ENCODE measurements at regions not wholly inside any gene's neighbourhood (a gene's known extent, or its start where the extent isn't known, plus 50 kb on each side); places are given as distances from the start of the nearest gene placed in this dataset.

GRCh38 chr3:74036568-74036967 lies 411.8 kb upstream of the PDZRN3 start:
- no peak overlapping the region for H3K4me3 ChIP-seq (ENCODE audit: low read length)
- DNase-seq (ENCODE audit: low read depth) = no peak
- TF ChIP-seq, protein P1, sequence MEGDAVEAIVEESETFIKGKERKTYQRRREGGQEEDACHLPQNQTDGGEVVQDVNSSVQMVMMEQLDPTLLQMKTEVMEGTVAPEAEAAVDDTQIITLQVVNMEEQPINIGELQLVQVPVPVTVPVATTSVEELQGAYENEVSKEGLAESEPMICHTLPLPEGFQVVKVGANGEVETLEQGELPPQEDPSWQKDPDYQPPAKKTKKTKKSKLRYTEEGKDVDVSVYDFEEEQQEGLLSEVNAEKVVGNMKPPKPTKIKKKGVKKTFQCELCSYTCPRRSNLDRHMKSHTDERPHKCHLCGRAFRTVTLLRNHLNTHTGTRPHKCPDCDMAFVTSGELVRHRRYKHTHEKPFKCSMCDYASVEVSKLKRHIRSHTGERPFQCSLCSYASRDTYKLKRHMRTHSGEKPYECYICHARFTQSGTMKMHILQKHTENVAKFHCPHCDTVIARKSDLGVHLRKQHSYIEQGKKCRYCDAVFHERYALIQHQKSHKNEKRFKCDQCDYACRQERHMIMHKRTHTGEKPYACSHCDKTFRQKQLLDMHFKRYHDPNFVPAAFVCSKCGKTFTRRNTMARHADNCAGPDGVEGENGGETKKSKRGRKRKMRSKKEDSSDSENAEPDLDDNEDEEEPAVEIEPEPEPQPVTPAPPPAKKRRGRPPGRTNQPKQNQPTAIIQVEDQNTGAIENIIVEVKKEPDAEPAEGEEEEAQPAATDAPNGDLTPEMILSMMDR (conservative IDR thresholded peaks at IDR 0.05; ENCODE audit: low read length) = no peak

DNA sequence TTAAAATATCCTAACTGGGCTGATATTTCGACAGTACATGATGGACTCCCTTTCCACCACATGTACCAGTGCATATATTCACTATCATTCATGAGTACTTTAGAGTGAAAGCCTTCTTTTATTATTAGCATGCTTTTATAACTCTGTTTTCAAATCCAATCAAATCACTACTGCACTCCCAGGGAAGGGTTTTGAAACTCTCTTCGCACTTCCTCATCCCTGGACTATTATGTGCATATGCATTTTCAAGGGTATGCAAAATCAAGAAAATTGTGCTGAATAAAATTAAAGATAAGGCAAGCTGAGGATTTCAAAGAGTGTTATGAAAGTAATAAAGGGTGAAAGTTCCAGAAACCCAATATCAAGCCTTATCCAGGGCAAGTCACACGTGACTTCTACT lies 411.4 kb upstream of the PDZRN3 start:
- H3K4me3 ChIP-seq (ENCODE audit: low read length) = no peak overlapping the region
- no peak for DNase-seq (ENCODE audit: low read depth)
- TF ChIP-seq, protein P1 (conservative IDR thresholded peaks at IDR 0.05; ENCODE audit: low read length) = no peak

DNA sequence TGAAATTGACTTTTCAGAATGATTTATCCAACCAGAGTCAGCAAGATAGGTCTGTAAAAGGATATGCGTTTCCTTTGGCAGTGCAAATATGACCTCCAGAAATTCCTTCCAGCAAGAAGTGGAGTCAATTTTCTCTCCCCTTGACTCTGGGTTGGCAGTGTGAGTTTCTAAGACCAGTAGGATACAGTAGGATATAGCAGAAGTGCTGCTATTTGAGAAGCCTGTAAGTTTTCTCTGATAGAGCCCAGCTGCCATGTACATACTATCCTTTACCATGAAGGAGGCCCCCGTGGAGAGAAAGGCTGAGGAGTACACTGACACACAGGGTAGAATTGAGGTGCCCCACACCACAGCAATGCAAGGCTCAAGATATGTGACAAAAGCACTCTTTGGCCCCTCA lies 409.1 kb upstream of the PDZRN3 start:
- TF ChIP-seq, protein P1 (conservative IDR thresholded peaks at IDR 0.05; ENCODE audit: low read length) = no peak
- no peak overlapping the region for H3K4me3 ChIP-seq (ENCODE audit: low read length)
- no peak for DNase-seq (ENCODE audit: low read depth)

GRCh38 chr3:74033381-74033780 lies 408.6 kb upstream of the PDZRN3 start:
- TF ChIP-seq, protein P1 (conservative IDR thresholded peaks at IDR 0.05; ENCODE audit: low read length) = no peak
- no peak overlapping the region for H3K4me3 ChIP-seq (ENCODE audit: low read length)
- no peak for DNase-seq (ENCODE audit: low read depth)

DNA sequence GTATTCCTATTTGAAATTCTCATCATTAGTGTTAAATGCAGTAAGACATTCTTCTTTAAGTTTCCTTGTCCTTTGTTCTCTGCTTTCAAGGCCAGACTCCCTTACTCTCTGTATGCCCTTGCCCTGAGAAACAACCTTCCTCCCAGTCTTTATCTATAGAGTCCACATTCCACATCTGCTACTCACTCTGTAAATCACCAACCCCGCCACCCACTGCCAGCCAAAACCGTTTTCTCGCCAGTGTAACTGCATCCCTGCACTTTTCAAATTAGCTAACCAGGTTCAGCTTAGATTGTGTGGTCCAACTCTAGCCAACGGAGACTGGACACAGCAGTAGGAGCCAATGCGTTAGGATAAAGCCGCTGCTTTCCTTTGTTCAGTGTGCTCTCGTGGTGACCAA lies 402.4 kb upstream of the PDZRN3 start:
- TF ChIP-seq, protein P1 (conservative IDR thresholded peaks at IDR 0.05; ENCODE audit: low read length) = no peak
- H3K4me3 ChIP-seq (ENCODE audit: low read length) = no peak overlapping the region
- DNase-seq (ENCODE audit: low read depth) = no peak

- no peak for DNase-seq (ENCODE audit: low read depth)
- no peak overlapping the region for H3K4me3 ChIP-seq (ENCODE audit: low read length)
Observed at GRCh38 chr3:74023395-74023794, 398.7 kb upstream of the PDZRN3 start.

DNA sequence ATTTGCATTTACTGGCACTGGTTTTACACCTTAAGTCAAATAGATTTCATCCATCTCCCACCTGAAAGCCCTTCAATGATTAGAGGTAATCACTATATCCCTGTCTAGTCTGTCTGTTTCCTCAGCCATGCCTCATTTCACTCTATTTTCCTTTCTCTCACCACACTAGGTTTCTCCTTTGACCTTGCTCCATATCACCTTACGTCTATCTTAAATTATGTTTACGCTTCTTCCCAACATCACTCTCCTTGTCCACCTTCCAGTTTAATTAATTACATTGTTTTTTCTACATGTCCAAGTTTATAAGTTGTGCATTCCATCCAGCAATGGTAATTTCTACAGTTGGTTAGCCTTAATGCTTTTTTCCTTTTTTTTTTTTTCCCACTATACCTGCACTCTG lies 396.7 kb upstream of the PDZRN3 start:
- no peak overlapping the region for H3K4me3 ChIP-seq (ENCODE audit: low read length)
- no peak for DNase-seq (ENCODE audit: low read depth)
- TF ChIP-seq, protein P1 (conservative IDR thresholded peaks at IDR 0.05; ENCODE audit: low read length) = no peak

More at GRCh38 chr3:74023395-74023794, 398.7 kb upstream of the PDZRN3 start:
- TF ChIP-seq, protein P1 (conservative IDR thresholded peaks at IDR 0.05; ENCODE audit: low read length) = no peak
